Stomach (tissue), 8 donors: ENCODE measurements at regions not wholly inside any gene's neighbourhood (a gene's known extent, or its start where the extent isn't known, plus 50 kb on each side); places are given as distances from the start of the nearest gene placed in this dataset.

Source experiments
- DNase-seq, 2 donors: peaks; one replicate each; pipeline versions ENCODE4 v3.0.0 to v3.0.0-alpha.2; 2013 to 2019
- H3K27ac ChIP-seq, 5 donors: fragments of 200-600 bp in 4 of 5; sonication (generic) in 4 of 5; one replicate each; pipeline ENCODE4 v1.5.1; 2013 to 2019; ENCODE audit warnings: mild to moderate bottlenecking in 1 of 5, moderate library complexity in 1 of 5
- H3K27me3 ChIP-seq, 3 donors: fragments of 200-600 bp; sonication (generic); one replicate each; pipeline ENCODE4 v1.5.1; 2017 to 2019; ENCODE audit warnings: mixed run types in 1 of 3
- H3K36me3 ChIP-seq, 4 donors: fragments of 200-600 bp; sonication (generic); 1 replicate in 3 of 4; 2 replicates in 1 of 4; pipeline ENCODE4 v1.5.1; 2016 to 2019
- H3K4me1 ChIP-seq, 4 donors: fragments of 200-600 bp; sonication (generic); one replicate each; pipeline ENCODE4 v1.5.1; 2016 to 2019
- H3K4me3 ChIP-seq, 4 donors: fragments of 200-600 bp; sonication (generic) in 3 of 4; one replicate each; pipeline ENCODE4 v1.5.1; 2016 to 2019; ENCODE audit warnings: mild to moderate bottlenecking in 1 of 4
- H3K9me3 ChIP-seq, 4 donors: fragments of 200-600 bp; sonication (generic); one replicate each; pipeline ENCODE4 v1.5.1; 2016 to 2019
- EP300 ChIP-seq: sonication (generic); formaldehyde crosslinking; IDR thresholded peaks from one replicate; pipeline ENCODE4 v1.6.1; 2017; ENCODE audit warnings: antibody characterized with exemption
- POLR2A ChIP-seq, 4 donors: fragments of 450-650 bp; IDR thresholded peaks; one replicate each; pipeline ENCODE4 v1.6.1; 2016; ENCODE audit warnings: antibody characterized with exemption in 4 of 4, control low read depth in 2 of 4, mild to moderate bottlenecking in 1 of 4, moderate library complexity in 1 of 4
- POLR2AphosphoS5 ChIP-seq, 3 donors: sonication (generic); formaldehyde crosslinking; IDR thresholded peaks; one replicate each; pipeline ENCODE4 v1.6.1; 2016; ENCODE audit warnings: antibody characterized with exemption in 3 of 3
- WGBS, 5 donors: extraction: QIAGEN DNeasy Blood & Tissue Kit in 3 of 5; methylation state at CpG; one replicate each; pipeline versions ENCODE4 v1.1.5 to v1.1.7; 2013 to 2018; 5-methylcytosine and 5-hydroxymethylcytosine counted together
- intact Hi-C: fragments of 100-400 bp; cut with DNase I; formaldehyde crosslinking; loops from one replicate; pipeline ENCODE4 v1.15.1; 2023; ENCODE audit warnings: low total_unique reads
- TF ChIP-seq, protein P1 (sequence below), 7 experiments: fragments of 450-650 bp in 4 of 7; fragments of 200-600 bp in 3 of 7; sonication (generic) in 3 of 7; IDR thresholded peaks; one replicate each; pipeline ENCODE4 v1.5.1; 2016 to 2019; ENCODE audit warnings: antibody characterized with exemption in 7 of 7, control low read depth in 2 of 7, mild to moderate bottlenecking in 1 of 7
- donor health status: healthy with polysubstance abuse.
- donor health status: Bipolar disorder and iron deficiency.
- donor health status: healthy.

DNA sequence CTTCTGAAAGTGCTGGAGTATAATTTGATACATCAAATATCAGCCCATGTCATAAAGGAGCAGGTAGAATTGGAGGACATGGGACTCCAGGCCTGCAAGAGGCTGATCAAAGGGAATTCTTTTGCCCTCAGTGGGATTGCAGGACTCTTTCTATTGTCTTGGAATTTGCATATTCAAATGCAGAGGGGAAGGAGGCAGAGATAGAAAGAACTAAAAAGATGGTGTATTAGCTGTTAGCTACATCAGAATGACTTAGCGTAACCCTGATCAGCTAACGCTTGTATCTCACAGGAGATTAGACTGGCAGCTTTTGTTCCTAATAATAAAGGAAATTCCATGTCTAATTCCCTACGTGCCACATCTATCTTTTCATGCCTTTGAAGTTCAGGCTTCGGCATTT, 1014.7 kb upstream of the RBFOX1 start:
- Histone ChIP-seq H3K4me1 (no peaks in the 10 kb centered on the region), H3K27ac (no peak overlapping the region), H3K4me3 (no peak overlapping the region), H3K36me3 (no peaks in the 10 kb centered on the region), H3K27me3 (no peaks in the 10 kb centered on the region), H3K9me3 (peaks cover 0 to 10% (median 2%) of the 10 kb centered on the region in 4 donors)
- TF ChIP-seq EP300 (no peak), POLR2AphosphoS5 (IDR thresholded peaks at IDR 0.05) (no peak), POLR2A (IDR thresholded peaks at IDR 0.05) (no peak)
- TF ChIP-seq, protein P1, sequence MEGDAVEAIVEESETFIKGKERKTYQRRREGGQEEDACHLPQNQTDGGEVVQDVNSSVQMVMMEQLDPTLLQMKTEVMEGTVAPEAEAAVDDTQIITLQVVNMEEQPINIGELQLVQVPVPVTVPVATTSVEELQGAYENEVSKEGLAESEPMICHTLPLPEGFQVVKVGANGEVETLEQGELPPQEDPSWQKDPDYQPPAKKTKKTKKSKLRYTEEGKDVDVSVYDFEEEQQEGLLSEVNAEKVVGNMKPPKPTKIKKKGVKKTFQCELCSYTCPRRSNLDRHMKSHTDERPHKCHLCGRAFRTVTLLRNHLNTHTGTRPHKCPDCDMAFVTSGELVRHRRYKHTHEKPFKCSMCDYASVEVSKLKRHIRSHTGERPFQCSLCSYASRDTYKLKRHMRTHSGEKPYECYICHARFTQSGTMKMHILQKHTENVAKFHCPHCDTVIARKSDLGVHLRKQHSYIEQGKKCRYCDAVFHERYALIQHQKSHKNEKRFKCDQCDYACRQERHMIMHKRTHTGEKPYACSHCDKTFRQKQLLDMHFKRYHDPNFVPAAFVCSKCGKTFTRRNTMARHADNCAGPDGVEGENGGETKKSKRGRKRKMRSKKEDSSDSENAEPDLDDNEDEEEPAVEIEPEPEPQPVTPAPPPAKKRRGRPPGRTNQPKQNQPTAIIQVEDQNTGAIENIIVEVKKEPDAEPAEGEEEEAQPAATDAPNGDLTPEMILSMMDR (IDR thresholded peaks at IDR 0.05): no peak
- intact Hi-C loops: no loop called here
- no peak for DNase-seq
- WGBS, 5 donors: 38 to 47% (median 39%) methylated on average over 4 of the region's 4 CpGs

DNA sequence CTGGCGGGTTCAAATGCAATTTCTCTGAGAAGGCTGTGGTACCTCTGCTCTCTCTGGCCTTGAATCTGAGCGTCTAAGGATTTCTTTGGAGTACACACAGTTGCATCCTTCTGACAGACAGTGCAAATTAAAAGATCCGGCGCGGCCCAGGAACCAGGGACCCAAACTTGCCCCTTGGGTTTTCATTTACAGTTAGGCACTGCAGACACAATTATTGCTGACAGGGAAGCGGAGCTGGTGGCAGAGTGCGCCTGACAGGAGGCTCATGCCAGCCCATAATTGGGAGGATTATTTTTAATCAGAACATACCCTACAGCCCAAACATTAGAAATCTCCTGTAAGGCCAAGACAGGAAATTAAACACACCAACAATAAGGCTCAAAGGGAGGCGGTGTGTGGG, 1023.4 kb upstream of the RBFOX1 start:
- DNase-seq: no peak
- Histone ChIP-seq H3K4me1 (no peaks in the 10 kb centered on the region), H3K9me3 (peaks cover 0 to 21% (median 7%) of the 10 kb centered on the region in 4 donors), H3K36me3 (no peaks in the 10 kb centered on the region), H3K27me3 (no peaks in the 10 kb centered on the region), H3K27ac (no peak overlapping the region), H3K4me3 (no peak overlapping the region)
- WGBS, 5 donors: 60 to 81% (median 73%) methylated on average over 8 of the region's 8 CpGs
- no peak for TF ChIP-seq POLR2A (IDR thresholded peaks at IDR 0.05)
- TF ChIP-seq EP300: no peak
- TF ChIP-seq, protein P1 (IDR thresholded peaks at IDR 0.05): no peak
- no peak for TF ChIP-seq POLR2AphosphoS5 (IDR thresholded peaks at IDR 0.05)
- intact Hi-C loops: no loop called here

DNA sequence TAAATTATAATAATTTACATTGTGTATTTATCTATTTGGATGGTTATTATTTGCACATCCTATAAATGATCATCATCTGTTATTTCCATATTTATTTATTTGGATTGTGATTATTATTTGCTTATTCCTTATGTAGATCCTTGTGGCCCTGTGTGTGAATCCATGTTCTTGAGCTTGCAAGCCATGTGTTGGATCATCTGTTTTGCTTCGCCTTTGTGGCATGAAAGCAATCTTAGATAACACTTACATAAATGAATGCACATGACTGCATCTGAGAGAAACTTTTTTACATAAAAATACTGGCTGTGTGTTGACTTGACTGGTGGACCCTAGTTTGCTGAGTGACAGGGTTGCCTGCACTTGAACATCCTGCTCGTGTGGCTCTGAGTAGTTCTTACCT, 1024.5 kb upstream of the RBFOX1 start:
- H3K4me1 ChIP-seq: no peaks in the 10 kb centered on the region
- no peak overlapping the region for H3K27ac ChIP-seq
- intact Hi-C loops: no loop called here
- H3K4me3 ChIP-seq: no peak overlapping the region
- H3K9me3 ChIP-seq: peaks cover 0 to 19% (median 8%) of the 10 kb centered on the region in 4 donors
- H3K27me3 ChIP-seq: no peaks in the 10 kb centered on the region
- 48 to 69% (median 62%) methylated on average over 2 of the region's 2 CpGs for WGBS, 5 donors
- no peak for DNase-seq
- no peaks in the 10 kb centered on the region for H3K36me3 ChIP-seq
- TF ChIP-seq EP300: no peak
- TF ChIP-seq, protein P1 (IDR thresholded peaks at IDR 0.05): no peak
- TF ChIP-seq POLR2AphosphoS5 (IDR thresholded peaks at IDR 0.05): no peak

- no peaks in the 10 kb centered on the region for H3K36me3 ChIP-seq
- 83 to 90% (median 88%) methylated on average over 4 of the region's 4 CpGs for WGBS, 5 donors
- no peak for TF ChIP-seq POLR2A (IDR thresholded peaks at IDR 0.05)
- TF ChIP-seq EP300: no peak
- TF ChIP-seq, protein P1 (IDR thresholded peaks at IDR 0.05): no peak
- TF ChIP-seq POLR2AphosphoS5 (IDR thresholded peaks at IDR 0.05): no peak
- no peak overlapping the region for H3K27ac ChIP-seq
- H3K9me3 ChIP-seq: peaks cover 0 to 40% (median 28%) of the 10 kb centered on the region in 4 donors
- intact Hi-C loops: no loop called here
- no peak overlapping the region for H3K4me3 ChIP-seq
- no peak for DNase-seq
- no peaks in the 10 kb centered on the region for H3K4me1 ChIP-seq
- H3K27me3 ChIP-seq: no peaks in the 10 kb centered on the region
These were observed 1032.1 kb upstream of the RBFOX1 start for GRCh38 chr16:6300523-6300922.
